Activated naive CD8-positive, alpha-beta T cell treated with anti-CD3 and anti-CD28 coated beads, Interleukin-2, amount 10 ng/mL, durations not matched to agents 7 days and 5 days (primary cell): ENCODE measurements at regions not wholly inside any gene's neighbourhood (a gene's known extent, or its start where the extent isn't known, plus 50 kb on each side); places are given as distances from the start of the nearest gene placed in this dataset.

Source experiments
- ATAC-seq: fragments of 150-1000 bp; cut with Tn5 transposase; one replicate; pipeline ENCODE4 v1.10.0; 2021; ENCODE audit warnings: low read depth, moderate library complexity
- POLR2A ChIA-PET: fragments of 350-600 bp; sonication (Branson Sonifier 250); formaldehyde crosslinking; loops from one replicate; lab custom pipeline; 2021; ENCODE audit warnings: antibody characterized with exemption; lab: Charles Lee
- DNase-seq: peaks from one replicate; pipeline ENCODE4 v3.0.0; 2021
- H3K27ac Mint-ChIP-seq: one replicate; pipeline ENCODE4 v1.8.0; 2022; ENCODE audit warnings: mild to moderate bottlenecking, mixed read lengths
- H3K27me3 Mint-ChIP-seq: one replicate; pipeline ENCODE4 v1.8.0; 2022; ENCODE audit warnings: mild to moderate bottlenecking, moderate library complexity, mixed read lengths
- H3K36me3 Mint-ChIP-seq: one replicate; pipeline ENCODE4 v1.8.0; 2021; ENCODE audit warnings: mild to moderate bottlenecking, mixed read lengths
- H3K4me1 Mint-ChIP-seq: one replicate; pipeline ENCODE4 v1.8.0; 2021; ENCODE audit warnings: mixed read lengths
- H3K4me3 Mint-ChIP-seq: one replicate; pipeline ENCODE4 v1.8.0; 2022; ENCODE audit warnings: mild to moderate bottlenecking, moderate library complexity, mixed read lengths
- H3K9me3 Mint-ChIP-seq: one replicate; pipeline ENCODE4 v1.8.0; 2021; ENCODE audit warnings: mixed read lengths

DNA sequence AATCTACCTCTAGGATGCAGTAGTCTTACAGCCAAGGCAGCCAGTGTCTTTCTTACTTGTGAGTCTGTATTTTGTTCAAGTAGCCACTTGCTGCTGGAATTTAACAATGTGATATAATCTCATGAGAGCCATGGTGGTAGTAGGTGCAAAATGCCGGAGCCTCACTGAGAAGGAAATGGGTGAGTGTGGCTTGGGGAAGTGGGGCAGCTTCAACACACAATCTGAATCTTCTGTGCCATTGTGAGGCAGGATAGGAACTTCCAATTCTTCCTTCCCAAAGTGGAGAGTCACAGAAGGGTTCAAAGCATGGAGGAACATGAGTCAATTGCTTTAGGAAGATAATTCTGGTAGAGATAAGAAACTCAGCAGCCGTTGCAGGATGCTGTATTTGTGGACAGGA, 158.7 kb upstream of the APCDD1 start:
- Mint-ChIP-seq H3K36me3 (no peaks in the 10 kb centered on the region), H3K4me1 (no peaks in the 10 kb centered on the region), H3K9me3 (no peaks in the 10 kb centered on the region), H3K27ac (no peak overlapping the region), H3K4me3 (no peak overlapping the region), H3K27me3 (no peaks in the 10 kb centered on the region)
- ATAC-seq = no peak
- DNase-seq = no peak
- POLR2A ChIA-PET = no interaction called here

GRCh38 chr18:10296491-10296890, 157.9 kb upstream of the APCDD1 start:
- Mint-ChIP-seq H3K9me3 (no peaks in the 10 kb centered on the region), H3K36me3 (no peaks in the 10 kb centered on the region), H3K4me1 (no peaks in the 10 kb centered on the region), H3K27me3 (no peaks in the 10 kb centered on the region), H3K4me3 (no peak overlapping the region), H3K27ac (no peak overlapping the region)
- DNase-seq (no peak), ATAC-seq (no peak)
- POLR2A ChIA-PET = no interaction called here

- Mint-ChIP-seq H3K36me3 (no peaks in the 10 kb centered on the region), H3K27ac (no peak overlapping the region), H3K4me1 (no peaks in the 10 kb centered on the region), H3K9me3 (no peaks in the 10 kb centered on the region), H3K27me3 (no peaks in the 10 kb centered on the region), H3K4me3 (no peak overlapping the region)
- DNase-seq (no peak), ATAC-seq (no peak)
- POLR2A ChIA-PET = no interaction called here
These were observed 157.3 kb upstream of the APCDD1 start for GRCh38 chr18:10297086-10297485.

- Mint-ChIP-seq H3K9me3 (no peaks in the 10 kb centered on the region), H3K27ac (no peak overlapping the region), H3K4me3 (no peak overlapping the region), H3K4me1 (no peaks in the 10 kb centered on the region), H3K27me3 (no peaks in the 10 kb centered on the region), H3K36me3 (no peaks in the 10 kb centered on the region)
- POLR2A ChIA-PET = no interaction called here
- no peak for DNase-seq
- no peak for ATAC-seq
These were observed 156.1 kb upstream of the APCDD1 start for GRCh38 chr18:10298346-10298745.

DNA sequence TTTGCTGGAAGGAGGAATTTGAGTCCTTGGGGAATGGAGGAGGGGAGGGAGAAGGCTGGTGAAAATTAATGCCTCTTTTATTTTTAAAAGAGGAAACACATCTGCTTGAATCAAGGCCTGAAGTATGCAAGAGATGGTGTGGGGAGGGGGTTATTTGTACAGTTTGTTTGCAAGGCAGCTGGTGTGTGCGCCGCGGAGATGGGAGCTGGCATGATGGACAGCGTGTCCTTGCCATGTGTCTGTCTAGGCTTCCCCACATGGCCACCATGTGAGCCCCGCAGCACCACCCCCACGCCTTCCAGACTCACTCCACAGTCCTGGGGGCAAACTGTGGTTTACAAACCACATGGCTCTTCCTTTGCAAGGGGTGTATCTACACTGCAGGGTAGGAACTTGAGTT, 154.8 kb upstream of the APCDD1 start:
- no peaks in the 10 kb centered on the region for H3K9me3 Mint-ChIP-seq
- no peaks in the 10 kb centered on the region for H3K27me3 Mint-ChIP-seq
- POLR2A ChIA-PET = no interaction called here
- DNase-seq (no peak), ATAC-seq (no peak)
- no peaks in the 10 kb centered on the region for H3K4me1 Mint-ChIP-seq
- no peaks in the 10 kb centered on the region for H3K36me3 Mint-ChIP-seq
- H3K27ac Mint-ChIP-seq = no peak overlapping the region
- H3K4me3 Mint-ChIP-seq = no peak overlapping the region

DNA sequence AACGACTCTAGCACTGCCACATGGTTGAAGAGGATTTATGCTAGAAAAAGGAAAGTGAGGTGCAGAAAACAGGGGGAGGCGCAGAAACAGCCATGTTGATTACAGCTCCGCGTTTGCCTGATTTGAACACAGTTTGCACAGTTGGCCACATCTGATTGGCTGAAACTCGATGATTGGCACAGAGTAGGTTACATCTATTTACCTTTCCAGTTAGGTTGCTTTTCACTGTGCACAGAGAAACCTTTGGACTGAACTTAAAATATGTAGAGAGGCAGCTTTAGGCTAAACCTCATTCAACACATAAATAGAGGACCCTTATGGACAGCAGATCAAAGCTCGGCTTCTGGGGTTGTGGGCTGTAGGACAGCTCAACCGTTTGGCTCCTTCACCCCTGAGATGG, 153.7 kb upstream of the APCDD1 start:
- Mint-ChIP-seq H3K36me3 (no peaks in the 10 kb centered on the region), H3K27me3 (no peaks in the 10 kb centered on the region), H3K27ac (no peak overlapping the region), H3K9me3 (no peaks in the 10 kb centered on the region), H3K4me1 (no peaks in the 10 kb centered on the region), H3K4me3 (no peak overlapping the region)
- ATAC-seq (no peak), DNase-seq (no peak)
- POLR2A ChIA-PET = interaction anchor here (0.6 kb wide), 1 partner anchor 19 kb away, joined by 3 read pairs; no protein-coding TSS in a partner anchor

DNA sequence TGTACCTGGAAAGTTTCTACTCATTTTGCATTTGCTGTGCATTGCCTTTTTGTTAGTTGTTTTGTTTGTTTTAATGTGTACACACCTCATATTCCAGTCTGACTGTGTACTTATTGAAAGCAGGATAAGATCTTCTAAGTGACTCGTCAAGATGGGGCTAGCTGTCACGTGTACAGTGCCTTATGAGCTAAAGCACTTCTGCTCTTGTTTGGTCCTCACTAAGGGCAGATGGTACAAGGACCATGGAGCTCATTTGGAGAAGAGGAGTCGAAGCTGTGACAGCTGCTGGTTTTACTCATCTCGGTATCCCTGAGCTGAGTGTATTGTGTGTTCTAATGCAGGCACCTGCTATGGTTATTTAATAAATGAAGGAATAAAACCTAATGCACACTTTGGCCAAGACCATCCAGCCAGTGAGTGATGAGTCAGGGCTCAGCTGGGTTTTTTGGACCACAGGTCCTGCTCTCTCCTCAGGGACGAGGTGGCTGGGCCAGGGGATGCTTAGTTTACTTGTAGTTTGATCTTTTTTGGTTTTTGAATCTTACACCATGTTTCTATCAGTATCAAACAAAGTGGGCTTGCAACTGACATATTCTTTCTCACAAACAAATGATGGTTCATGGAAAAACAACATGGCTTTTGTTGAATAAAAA, 152.5 kb upstream of the APCDD1 start:
- POLR2A ChIA-PET = no interaction called here
- no peaks in the 10 kb centered on the region for H3K4me1 Mint-ChIP-seq
- no peak overlapping the region for H3K27ac Mint-ChIP-seq
- H3K9me3 Mint-ChIP-seq = no peaks in the 10 kb centered on the region
- ATAC-seq (no peak), DNase-seq (no peak)
- no peaks in the 10 kb centered on the region for H3K27me3 Mint-ChIP-seq
- no peak overlapping the region for H3K4me3 Mint-ChIP-seq
- no peaks in the 10 kb centered on the region for H3K36me3 Mint-ChIP-seq

DNA sequence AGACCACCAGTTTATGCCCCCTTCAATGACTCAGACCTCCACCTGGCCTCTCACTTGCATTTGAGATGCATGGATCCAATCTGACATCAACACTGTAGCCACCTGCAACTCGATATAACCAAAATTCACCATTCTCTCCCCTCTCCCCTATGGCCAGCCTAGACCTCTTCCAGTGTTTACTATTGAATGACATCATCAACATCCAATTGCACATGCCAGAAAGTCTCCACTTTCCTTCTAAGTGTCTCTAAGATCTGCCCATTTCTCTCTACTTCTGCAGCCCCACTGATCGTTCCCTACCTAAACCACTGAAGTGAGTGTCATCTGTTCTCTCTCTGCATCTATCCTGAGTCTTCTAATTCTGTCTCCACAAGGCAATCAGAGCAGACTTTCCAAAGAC, 151.3 kb upstream of the APCDD1 start:
- POLR2A ChIA-PET = no interaction called here
- Mint-ChIP-seq H3K36me3 (no peaks in the 10 kb centered on the region), H3K27ac (no peak overlapping the region), H3K4me1 (no peaks in the 10 kb centered on the region), H3K27me3 (no peaks in the 10 kb centered on the region), H3K4me3 (no peak overlapping the region), H3K9me3 (no peaks in the 10 kb centered on the region)
- no peak for DNase-seq
- ATAC-seq = no peak

GRCh38 chr18:10304853-10305252, 149.6 kb upstream of the APCDD1 start:
- POLR2A ChIA-PET = no interaction called here
- Mint-ChIP-seq H3K27me3 (no peaks in the 10 kb centered on the region), H3K36me3 (no peaks in the 10 kb centered on the region), H3K9me3 (no peaks in the 10 kb centered on the region), H3K27ac (no peak overlapping the region), H3K4me1 (no peaks in the 10 kb centered on the region), H3K4me3 (no peak overlapping the region)
- DNase-seq (no peak), ATAC-seq (no peak)

DNA sequence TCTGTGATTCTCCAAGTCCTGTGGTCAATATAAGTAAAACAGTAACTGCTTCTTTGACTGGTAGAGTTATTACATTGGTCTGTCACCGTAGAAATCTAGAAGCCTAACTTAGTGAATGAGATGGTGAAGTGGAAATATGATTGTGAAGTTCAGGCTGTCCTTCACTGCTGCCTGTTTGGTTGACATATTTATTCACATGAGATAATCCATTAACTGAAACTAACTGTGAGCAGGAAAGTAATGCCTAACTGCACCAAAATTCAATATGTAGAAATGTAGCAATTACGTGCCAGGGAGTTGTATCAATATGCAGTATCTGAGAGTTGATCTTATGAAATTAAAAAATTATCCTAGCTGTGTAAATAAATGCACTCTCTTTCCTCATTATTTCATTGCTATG, 147.7 kb upstream of the APCDD1 start:
- POLR2A ChIA-PET = no interaction called here
- Mint-ChIP-seq H3K9me3 (no peaks in the 10 kb centered on the region), H3K4me1 (no peaks in the 10 kb centered on the region), H3K27me3 (no peaks in the 10 kb centered on the region), H3K4me3 (no peak overlapping the region), H3K27ac (no peak overlapping the region), H3K36me3 (no peaks in the 10 kb centered on the region)
- ATAC-seq = no peak
- DNase-seq = no peak

DNA sequence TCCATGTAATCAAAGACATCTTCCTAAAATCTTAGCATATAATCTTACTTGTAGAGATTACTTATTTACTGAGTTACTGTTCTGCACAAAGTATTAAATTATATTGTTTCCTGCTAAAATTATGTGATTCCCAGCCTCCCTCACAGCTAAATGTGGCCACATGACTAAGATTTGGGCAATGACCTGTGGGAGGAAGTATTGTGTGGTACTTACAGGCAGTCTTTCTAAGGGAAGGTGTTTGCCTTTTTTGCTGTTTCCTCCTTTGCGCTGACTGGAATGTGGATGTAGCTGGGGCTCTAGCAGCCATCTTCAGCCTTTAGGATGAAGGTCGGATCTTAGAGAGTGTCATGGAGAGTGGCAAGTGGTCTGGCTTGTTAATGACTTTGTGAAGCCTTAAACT, 146.3 kb upstream of the APCDD1 start:
- H3K27ac Mint-ChIP-seq = no peak overlapping the region
- H3K36me3 Mint-ChIP-seq = no peaks in the 10 kb centered on the region
- POLR2A ChIA-PET = no interaction called here
- DNase-seq (no peak), ATAC-seq (no peak)
- H3K27me3 Mint-ChIP-seq = no peaks in the 10 kb centered on the region
- no peak overlapping the region for H3K4me3 Mint-ChIP-seq
- H3K4me1 Mint-ChIP-seq = no peaks in the 10 kb centered on the region
- H3K9me3 Mint-ChIP-seq = no peaks in the 10 kb centered on the region

GRCh38 chr18:10310626-10311025, 143.8 kb upstream of the APCDD1 start:
- H3K4me1 Mint-ChIP-seq = no peaks in the 10 kb centered on the region
- no peaks in the 10 kb centered on the region for H3K27me3 Mint-ChIP-seq
- no peak overlapping the region for H3K4me3 Mint-ChIP-seq
- DNase-seq = no peak
- no peak for ATAC-seq
- POLR2A ChIA-PET = no interaction called here
- no peaks in the 10 kb centered on the region for H3K9me3 Mint-ChIP-seq
- H3K36me3 Mint-ChIP-seq = no peaks in the 10 kb centered on the region
- no peak overlapping the region for H3K27ac Mint-ChIP-seq

DNA sequence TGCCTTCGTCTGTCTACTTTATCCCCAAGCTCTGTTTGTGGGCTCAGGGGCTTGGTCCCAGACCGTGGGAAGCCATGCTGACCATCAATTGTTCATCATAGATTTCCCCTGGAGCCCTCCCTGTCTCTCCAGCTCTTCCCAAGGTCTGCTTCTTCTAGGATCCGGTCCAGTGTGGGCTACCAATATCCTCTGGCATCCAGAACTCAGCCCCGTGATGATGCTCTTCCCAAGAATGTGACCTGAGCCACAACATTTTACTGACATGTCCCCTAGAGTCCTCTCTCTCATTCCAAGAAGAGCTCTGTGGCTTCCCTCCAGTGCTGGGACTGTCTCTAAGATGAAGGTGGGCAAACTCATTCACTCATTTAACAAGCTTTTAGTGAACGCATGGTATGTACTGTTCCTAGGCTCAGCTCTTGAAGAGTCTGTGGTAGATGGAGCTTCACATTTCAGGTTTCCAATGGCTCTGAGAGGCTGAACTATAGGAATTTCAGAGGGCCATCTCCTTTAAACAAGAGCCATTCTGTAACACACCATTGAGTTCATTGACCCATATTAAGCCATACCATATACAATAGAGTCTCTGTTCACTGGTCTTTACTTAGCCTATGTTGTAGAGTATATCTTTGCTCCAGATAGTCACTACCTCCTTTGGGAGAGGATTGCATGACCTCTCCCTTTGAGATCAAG, 142.0 kb upstream of the APCDD1 start:
- H3K4me3 Mint-ChIP-seq = no peak overlapping the region
- no peaks in the 10 kb centered on the region for H3K36me3 Mint-ChIP-seq
- ATAC-seq (no peak), DNase-seq (no peak)
- no peaks in the 10 kb centered on the region for H3K4me1 Mint-ChIP-seq
- H3K27me3 Mint-ChIP-seq = no peaks in the 10 kb centered on the region
- H3K9me3 Mint-ChIP-seq = no peaks in the 10 kb centered on the region
- no peak overlapping the region for H3K27ac Mint-ChIP-seq
- POLR2A ChIA-PET = no interaction called here

- no peak for DNase-seq
- H3K4me3 Mint-ChIP-seq = no peak overlapping the region
- no peaks in the 10 kb centered on the region for H3K9me3 Mint-ChIP-seq
- no peaks in the 10 kb centered on the region for H3K4me1 Mint-ChIP-seq
- H3K27ac Mint-ChIP-seq = no peak overlapping the region
- H3K27me3 Mint-ChIP-seq = no peaks in the 10 kb centered on the region
- POLR2A ChIA-PET = no interaction called here
- no peaks in the 10 kb centered on the region for H3K36me3 Mint-ChIP-seq
- ATAC-seq = no peak
These were observed 141.5 kb upstream of the APCDD1 start for GRCh38 chr18:10313016-10313342.
